CD4-positive, alpha-beta T cell treated with Interleukin-12 subunit alpha and Interleukin-12 subunit beta, for 1 hour (primary cell): ENCODE measurements at regions not wholly inside any gene's neighbourhood (a gene's known extent, or its start where the extent isn't known, plus 50 kb on each side); places are given as distances from the start of the nearest gene placed in this dataset.

Source experiments
- DNase-seq: peaks from one replicate; pipeline ENCODE4 v3.0.0-alpha.2; 2020

GRCh38 chr5:167723254-167723871 is 568.1 kb upstream of the WWC1 start:
- DNase-seq: peak; percentile 56

- no peak for DNase-seq
These were observed 566.2 kb upstream of the WWC1 start for GRCh38 chr5:167725264-167725663.

GRCh38 chr5:167725741-167726140 is 565.7 kb upstream of the WWC1 start:
- no peak for DNase-seq

GRCh38 chr5:167726642-167727041 is 564.8 kb upstream of the WWC1 start:
- DNase-seq: no peak

GRCh38 chr5:167730121-167730520 is 561.3 kb upstream of the WWC1 start:
- DNase-seq: no peak

- DNase-seq: no peak
These were observed 560.8 kb upstream of the WWC1 start for GRCh38 chr5:167730656-167731055.

GRCh38 chr5:167731951-167732350 is 559.5 kb upstream of the WWC1 start:
- no peak for DNase-seq

- no peak for DNase-seq
These were observed 558.9 kb upstream of the WWC1 start for GRCh38 chr5:167732499-167732898.

- DNase-seq: no peak
These were observed 554.5 kb upstream of the WWC1 start for GRCh38 chr5:167736992-167737391.

GRCh38 chr5:167743695-167744464 is 547.6 kb upstream of the WWC1 start:
- no peak for DNase-seq

- DNase-seq: no peak
These were observed 545.6 kb upstream of the WWC1 start for GRCh38 chr5:167745868-167746267.

GRCh38 chr5:167750586-167750985 is 540.9 kb upstream of the WWC1 start:
- DNase-seq: no peak

GRCh38 chr5:167752936-167753335 is 538.5 kb upstream of the WWC1 start:
- DNase-seq: no peak

- no peak for DNase-seq
These were observed 537.5 kb upstream of the WWC1 start for GRCh38 chr5:167753725-167754490.

GRCh38 chr5:167754501-167755021 is 536.9 kb upstream of the WWC1 start:
- DNase-seq: no peak

- DNase-seq: no peak
These were observed 536.0 kb upstream of the WWC1 start for GRCh38 chr5:167755420-167755819.

- DNase-seq: no peak
These were observed 532.2 kb upstream of the WWC1 start for GRCh38 chr5:167759057-167759821.

GRCh38 chr5:167763772-167764171 is 527.7 kb upstream of the WWC1 start:
- no peak for DNase-seq

- DNase-seq: no peak
These were observed 526.7 kb upstream of the WWC1 start for GRCh38 chr5:167764641-167765289.

GRCh38 chr5:167765352-167765751 is 526.1 kb upstream of the WWC1 start:
- DNase-seq: no peak

- no peak for DNase-seq
These were observed 524.5 kb upstream of the WWC1 start for GRCh38 chr5:167766957-167767356.

- no peak for DNase-seq
These were observed 523.6 kb upstream of the WWC1 start for GRCh38 chr5:167767795-167768194.
